ENCODE measurements at regions not wholly inside any gene's neighbourhood (a gene's known extent, or its start where the extent isn't known, plus 50 kb on each side); places are given as distances from the start of the nearest gene placed in this dataset.
A peak's percentile ranks its signal among the peaks of the same experiment; 100 is the strongest.

DNA sequence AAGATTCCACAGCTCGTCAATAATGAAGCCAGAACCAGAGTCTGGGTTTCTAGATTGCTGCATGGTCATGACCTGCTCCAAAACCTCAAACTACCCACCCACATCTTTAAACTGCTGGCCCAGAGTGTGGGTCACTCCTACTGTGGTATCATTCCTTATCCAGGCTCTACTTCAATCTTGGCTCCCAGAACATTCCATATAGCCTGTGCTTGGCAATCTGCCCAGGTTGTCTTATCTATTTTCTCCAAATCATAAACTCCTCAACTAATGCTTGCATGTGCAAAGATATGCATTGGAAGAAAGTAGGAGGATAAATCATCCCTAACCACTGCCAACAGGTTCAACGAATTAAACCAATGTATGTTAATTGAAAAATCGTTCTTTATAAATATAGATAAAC is 169.7 kb downstream of the ANXA2 start (continued):
- TF ChIP-seq, protein P1, sequence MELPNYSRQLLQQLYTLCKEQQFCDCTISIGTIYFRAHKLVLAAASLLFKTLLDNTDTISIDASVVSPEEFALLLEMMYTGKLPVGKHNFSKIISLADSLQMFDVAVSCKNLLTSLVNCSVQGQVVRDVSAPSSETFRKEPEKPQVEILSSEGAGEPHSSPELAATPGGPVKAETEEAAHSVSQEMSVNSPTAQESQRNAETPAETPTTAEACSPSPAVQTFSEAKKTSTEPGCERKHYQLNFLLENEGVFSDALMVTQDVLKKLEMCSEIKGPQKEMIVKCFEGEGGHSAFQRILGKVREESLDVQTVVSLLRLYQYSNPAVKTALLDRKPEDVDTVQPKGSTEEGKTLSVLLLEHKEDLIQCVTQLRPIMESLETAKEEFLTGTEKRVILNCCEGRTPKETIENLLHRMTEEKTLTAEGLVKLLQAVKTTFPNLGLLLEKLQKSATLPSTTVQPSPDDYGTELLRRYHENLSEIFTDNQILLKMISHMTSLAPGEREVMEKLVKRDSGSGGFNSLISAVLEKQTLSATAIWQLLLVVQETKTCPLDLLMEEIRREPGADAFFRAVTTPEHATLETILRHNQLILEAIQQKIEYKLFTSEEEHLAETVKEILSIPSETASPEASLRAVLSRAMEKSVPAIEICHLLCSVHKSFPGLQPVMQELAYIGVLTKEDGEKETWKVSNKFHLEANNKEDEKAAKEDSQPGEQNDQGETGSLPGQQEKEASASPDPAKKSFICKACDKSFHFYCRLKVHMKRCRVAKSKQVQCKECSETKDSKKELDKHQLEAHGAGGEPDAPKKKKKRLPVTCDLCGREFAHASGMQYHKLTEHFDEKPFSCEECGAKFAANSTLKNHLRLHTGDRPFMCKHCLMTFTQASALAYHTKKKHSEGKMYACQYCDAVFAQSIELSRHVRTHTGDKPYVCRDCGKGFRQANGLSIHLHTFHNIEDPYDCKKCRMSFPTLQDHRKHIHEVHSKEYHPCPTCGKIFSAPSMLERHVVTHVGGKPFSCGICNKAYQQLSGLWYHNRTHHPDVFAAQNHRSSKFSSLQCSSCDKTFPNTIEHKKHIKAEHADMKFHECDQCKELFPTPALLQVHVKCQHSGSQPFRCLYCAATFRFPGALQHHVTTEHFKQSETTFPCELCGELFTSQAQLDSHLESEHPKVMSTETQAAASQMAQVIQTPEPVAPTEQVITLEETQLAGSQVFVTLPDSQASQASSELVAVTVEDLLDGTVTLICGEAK (IDR thresholded peaks at IDR 0.05; ENCODE audit: borderline replicate concordance): no peak

DNA sequence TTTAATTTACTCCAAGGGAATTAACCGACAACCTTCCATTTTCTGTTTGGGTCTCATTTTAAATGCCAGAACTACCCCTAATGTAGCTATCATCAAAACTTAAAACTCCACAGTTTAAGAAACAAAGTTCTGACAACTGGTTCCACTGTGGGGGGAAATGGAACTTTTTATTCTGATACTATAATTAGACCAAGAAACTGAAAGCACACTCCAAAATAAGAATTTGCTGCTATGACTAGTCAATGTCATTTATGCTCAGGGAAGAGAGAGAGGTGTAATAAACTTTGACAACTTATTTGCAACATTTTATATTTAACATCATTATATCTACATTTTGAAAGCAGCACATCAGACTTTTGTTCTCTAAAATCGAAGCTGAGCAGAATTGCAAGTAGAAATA is 169.2 kb downstream of the ANXA2 start:
- TF ChIP-seq EED (IDR thresholded peaks at IDR 0.05; ENCODE audit: low read depth) (no peak), NFXL1 (IDR thresholded peaks at IDR 0.05; ENCODE audit: borderline replicate concordance) (no peak), JUNB (IDR thresholded peaks at IDR 0.05) (peak; percentile 19; the same call in 1 of the 2 replicates), MEF2A (IDR thresholded peaks at IDR 0.05; ENCODE audit: insufficient read depth, low read depth, low read length) (peak; percentile 73), TCF12 (IDR thresholded peaks at IDR 0.05; ENCODE audit: low read depth, low read length) (no peak)
- no peaks in the 10 kb centered on the region for H3K79me2 ChIP-seq (ENCODE audit: control insufficient read depth, insufficient read depth, low read length)
- no peaks in the 10 kb centered on the region for H3K36me3 ChIP-seq (ENCODE audit: control insufficient read depth in 2 of 2, insufficient read depth in 2 of 2, low read length in 1 of 2)
- RAD21 ChIA-PET (ENCODE audit: unreplicated experiment): no interaction called here
- POLR2A ChIA-PET: no interaction called here
- no peaks in the 10 kb centered on the region for H3K4me1 ChIP-seq (ENCODE audit: control insufficient read depth, insufficient read depth, low read length)
- ATAC-seq: no peak
- intact Hi-C loops (cut with micrococcal nuclease; ENCODE audit: unreplicated experiment): no loop called here
- H4K20me1 ChIP-seq (ENCODE audit: control insufficient read depth, insufficient read depth): no peaks in the 10 kb centered on the region
- SMC1A ChIA-PET (ENCODE audit: uncharacterized antibody, unreplicated experiment): interaction anchor here (0.7 to 1.3 kb wide), 2 partner anchors 8 to 288 kb away, joined by 3 read pairs; no protein-coding TSS in a partner anchor
- BruUV-seq (replicated peaks): no TSS peak
- H3K9ac ChIP-seq (ENCODE audit: control insufficient read depth, insufficient read depth, low read length): no peak overlapping the region
- FAIRE-seq: no peak
- in situ Hi-C loops (cut with MboI): no loop called here
- CTCF ChIA-PET: no interaction called here
- no peak overlapping the region for H2AFZ ChIP-seq (ENCODE audit: control insufficient read depth, low read depth, low read length)
- peak overlapping the region; percentile 64; the same call in 1 of the 2 replicates for H3K4me2 ChIP-seq (ENCODE audit: control insufficient read depth, insufficient read depth)
- WGBS (ENCODE audit: insufficient coverage, insufficient replicate concordance, low lambda C conversion rate, missing lambda C conversion rate): 43% methylated on average over 2 of the region's 2 CpGs
- no peak overlapping the region for H3K27ac ChIP-seq (ENCODE audit: control insufficient read depth, insufficient read depth)
- H3K27me3 ChIP-seq (replicated peaks in 1 of 2; ENCODE audit: control insufficient read depth in 2 of 2, insufficient read depth in 2 of 2, low read length in 1 of 2): peaks cover 0 to 1% of the 10 kb centered on the region in 2 experiments; a peak in 1 of 4 replicates
- no peaks in the 10 kb centered on the region for H3K9me3 ChIP-seq (replicated peaks; ENCODE audit: control insufficient read depth, insufficient read depth, low read length)
- H3K4me3 ChIP-seq: no peak overlapping the region
- DNase-seq (ENCODE audit: low read depth, low spot score): no peak

All from GM12878 (cell line).